Astrocyte (in vitro differentiated cells and primary cell): ENCODE measurements at regions not wholly inside any gene's neighbourhood (a gene's known extent, or its start where the extent isn't known, plus 50 kb on each side); places are given as distances from the start of the nearest gene placed in this dataset.

Experiments used
- DNase-seq: peaks from one replicate; pipeline ENCODE4 v3.0.0-alpha.2; 2010; ENCODE audit warnings: low read depth
- FAIRE-seq: peaks from 2 replicates; lab custom pipeline; 2011; peaks lifted over from hg19 to GRCh38; lab: Jason Lieb, UNC
- H2AFZ ChIP-seq: 2 replicates; pipeline ENCODE4 v1.6.0; 2012; ENCODE audit warnings: low read depth, low read length, inconsistent platforms
- H3K27ac ChIP-seq: 2 replicates; pipeline ENCODE4 v1.5.1; 2011; ENCODE audit warnings: low read depth, low read length, inconsistent platforms
- H3K27me3 ChIP-seq: 2 replicates; pipeline ENCODE4 v1.6.0; 2011; ENCODE audit warnings: low read length, inconsistent platforms; ENCODE audit not compliant: insufficient read depth
- H3K36me3 ChIP-seq: 2 replicates; pipeline ENCODE4 v1.5.1; 2011; ENCODE audit warnings: low read length, inconsistent platforms; ENCODE audit not compliant: insufficient read depth
- H3K4me1 ChIP-seq: 2 replicates; pipeline ENCODE4 v1.5.1; 2011; ENCODE audit warnings: low read length, inconsistent platforms; ENCODE audit not compliant: insufficient read depth
- H3K4me2 ChIP-seq: 2 replicates; pipeline ENCODE4 v1.6.0; 2012; ENCODE audit warnings: low read length, inconsistent platforms
- H3K4me3 ChIP-seq: 2 replicates; pipeline ENCODE4 v1.5.1; 2011; ENCODE audit warnings: low read depth, mild to moderate bottlenecking, low read length, inconsistent platforms; ENCODE audit not compliant: insufficient read depth
- H3K79me2 ChIP-seq: 2 replicates; pipeline ENCODE4 v1.6.0; 2012; ENCODE audit warnings: mild to moderate bottlenecking, low read length, inconsistent platforms; ENCODE audit not compliant: insufficient read depth
- H3K9ac ChIP-seq: 2 replicates; pipeline ENCODE4 v1.6.0; 2012; ENCODE audit warnings: mild to moderate bottlenecking, low read length, inconsistent platforms
- H3K9me3 ChIP-seq: 2 replicates; pipeline ENCODE4 v1.5.1; 2012; ENCODE audit warnings: low read depth, mild to moderate bottlenecking, low read length, inconsistent platforms; ENCODE audit not compliant: insufficient read depth
- H4K20me1 ChIP-seq: 2 replicates; pipeline ENCODE4 v1.6.0; 2012; ENCODE audit warnings: low read length, inconsistent platforms; ENCODE audit not compliant: insufficient read depth
- H3K27ac Mint-ChIP-seq: one replicate; pipeline ENCODE4 v1.8.0; 2021; ENCODE audit warnings: mild to moderate bottlenecking, mixed read lengths; ENCODE audit not compliant: unreplicated experiment
- H3K27me3 Mint-ChIP-seq: one replicate; pipeline ENCODE4 v1.8.0; 2021; ENCODE audit warnings: low read depth, mixed read lengths; ENCODE audit not compliant: unreplicated experiment
- H3K36me3 Mint-ChIP-seq: one replicate; pipeline ENCODE4 v1.8.0; 2021; ENCODE audit warnings: low read depth, mixed read lengths; ENCODE audit not compliant: unreplicated experiment
- H3K4me1 Mint-ChIP-seq: one replicate; pipeline ENCODE4 v1.8.0; 2021; ENCODE audit warnings: low read depth, mixed read lengths; ENCODE audit not compliant: unreplicated experiment
- H3K4me3 Mint-ChIP-seq: one replicate; pipeline ENCODE4 v1.8.0; 2021; ENCODE audit warnings: mild to moderate bottlenecking, moderate library complexity, mixed read lengths; ENCODE audit not compliant: unreplicated experiment
- H3K9me3 Mint-ChIP-seq: one replicate; pipeline ENCODE4 v1.8.0; 2021; ENCODE audit warnings: mild to moderate bottlenecking, mixed read lengths; ENCODE audit not compliant: unreplicated experiment
- CTCF ChIP-seq: IDR thresholded peaks from 2 replicates; pipeline ENCODE4 v1.5.1; 2011; ENCODE audit warnings: low read depth, mild to moderate bottlenecking, inconsistent platforms, low read length, moderate library complexity; ENCODE audit not compliant: insufficient read depth
- EZH2 ChIP-seq: IDR thresholded peaks from 2 replicates; pipeline ENCODE4 v1.6.1; 2012; ENCODE audit warnings: mild to moderate bottlenecking, low read length, inconsistent platforms; ENCODE audit not compliant: insufficient read depth

GRCh38 chr9:115241641-115242040 lies 123.7 kb upstream of the TNC start:
- Mint-ChIP-seq H3K9me3 (peaks cover 8% of the 10 kb centered on the region), H3K36me3 (no peaks in the 10 kb centered on the region), H3K27ac (no peak overlapping the region), H3K27me3 (peaks cover 10% of the 10 kb centered on the region), H3K4me3 (no peak overlapping the region), H3K4me1 (peaks cover 1% of the 10 kb centered on the region)
- Histone ChIP-seq H3K27ac (no peak overlapping the region), H2AFZ (no peak overlapping the region), H3K4me3 (no peak overlapping the region), H3K9ac (no peak overlapping the region), H3K4me2 (no peak overlapping the region), H3K27me3 (no peaks in the 10 kb centered on the region), H3K79me2 (no peaks in the 10 kb centered on the region), H3K36me3 (no peaks in the 10 kb centered on the region), H3K9me3 (no peaks in the 10 kb centered on the region), H3K4me1 (no peaks in the 10 kb centered on the region), H4K20me1 (no peaks in the 10 kb centered on the region)
- no peak for TF ChIP-seq EZH2
- no peak for TF ChIP-seq CTCF
- DNase-seq, result no peak
- peak; percentile 43 for FAIRE-seq

GRCh38 chr9:115249488-115249887 lies 131.5 kb upstream of the TNC start:
- TF ChIP-seq EZH2 (no peak), CTCF (no peak)
- DNase-seq, result no peak
- no peaks in the 10 kb centered on the region for H4K20me1 ChIP-seq
- Mint-ChIP-seq H3K9me3 (peaks cover 4% of the 10 kb centered on the region), H3K27ac (no peak overlapping the region), H3K4me1 (peaks cover 18% of the 10 kb centered on the region), H3K27me3 (peaks cover 1% of the 10 kb centered on the region), H3K4me3 (no peak overlapping the region), H3K36me3 (no peaks in the 10 kb centered on the region)
- H3K4me2 ChIP-seq, result no peak overlapping the region
- H3K4me1 ChIP-seq, result peaks cover 17% of the 10 kb centered on the region
- H3K27ac ChIP-seq, result peak overlapping the region; percentile 91
- no peaks in the 10 kb centered on the region for H3K36me3 ChIP-seq
- peaks cover 2% of the 10 kb centered on the region for H3K9me3 ChIP-seq
- no peak for FAIRE-seq
- H3K79me2 ChIP-seq, result no peaks in the 10 kb centered on the region
- no peak overlapping the region for H3K4me3 ChIP-seq
- H2AFZ ChIP-seq, result no peak overlapping the region
- H3K27me3 ChIP-seq, result no peaks in the 10 kb centered on the region
- H3K9ac ChIP-seq, result peak overlapping the region; percentile 67

- peak overlapping the region; percentile 67 for H3K9ac ChIP-seq
- H3K4me2 ChIP-seq, result peak overlapping the region; percentile 56
- Mint-ChIP-seq H3K4me3 (no peak overlapping the region), H3K9me3 (peaks cover 4% of the 10 kb centered on the region), H3K27ac (peak overlapping the region; percentile 77), H3K4me1 (peaks cover 28% of the 10 kb centered on the region), H3K36me3 (no peaks in the 10 kb centered on the region), H3K27me3 (peaks cover 1% of the 10 kb centered on the region)
- TF ChIP-seq EZH2 (no peak), CTCF (peak; percentile 7)
- no peak overlapping the region for H3K4me3 ChIP-seq
- H3K27me3 ChIP-seq, result no peaks in the 10 kb centered on the region
- H3K4me1 ChIP-seq, result peaks cover 17% of the 10 kb centered on the region
- no peaks in the 10 kb centered on the region for H3K36me3 ChIP-seq
- H3K27ac ChIP-seq, result peak overlapping the region; percentile 91
- peak; percentile 87 for FAIRE-seq
- H3K79me2 ChIP-seq, result no peaks in the 10 kb centered on the region
- H3K9me3 ChIP-seq, result peaks cover 2% of the 10 kb centered on the region
- no peaks in the 10 kb centered on the region for H4K20me1 ChIP-seq
- DNase-seq, result peak; percentile 97
- no peak overlapping the region for H2AFZ ChIP-seq
These were observed 132.7 kb upstream of the TNC start for GRCh38 chr9:115250621-115251032.
